Thymus (tissue), 11 donors: ENCODE measurements at regions not wholly inside any gene's neighbourhood (a gene's known extent, or its start where the extent isn't known, plus 50 kb on each side); places are given as distances from the start of the nearest gene placed in this dataset.

Source experiments
- DNase-seq, 9 donors: peaks; one replicate each; pipeline ENCODE4 v3.0.0-alpha.2; 2013; ENCODE audit warnings: low spot score in 9 of 9, low read depth in 6 of 9, missing footprints in 1 of 9
- H3K27ac ChIP-seq, 2 donors: one replicate each; pipeline ENCODE4 v1.5.1; 2013; ENCODE audit warnings: control low read depth in 1 of 2, low read depth in 1 of 2, low read length in 1 of 2, mild to moderate bottlenecking in 1 of 2, moderate library complexity in 1 of 2
- H3K27me3 ChIP-seq, 2 donors: one replicate each; pipeline ENCODE4 v1.5.1; 2013; ENCODE audit warnings: low read length in 1 of 2; ENCODE audit not compliant: control insufficient read depth in 2 of 2, insufficient read depth in 1 of 2
- H3K36me3 ChIP-seq, 2 donors: one replicate each; pipeline ENCODE4 v1.5.1; 2013; ENCODE audit warnings: low read length in 1 of 2, mild to moderate bottlenecking in 1 of 2, moderate library complexity in 1 of 2; ENCODE audit not compliant: control insufficient read depth in 2 of 2, insufficient read depth in 2 of 2
- H3K4me1 ChIP-seq, 2 donors: one replicate each; pipeline ENCODE4 v1.5.1; 2013; ENCODE audit warnings: low read length in 2 of 2; ENCODE audit not compliant: control insufficient read depth in 2 of 2, insufficient read depth in 2 of 2
- H3K4me3 ChIP-seq, 2 donors: one replicate each; pipeline ENCODE4 v1.5.1; 2013; ENCODE audit warnings: low read length in 2 of 2, control low read depth in 1 of 2, mild to moderate bottlenecking in 1 of 2
- H3K9me3 ChIP-seq, 2 donors: one replicate each; pipeline ENCODE4 v1.5.1; 2013; ENCODE audit warnings: low read length in 1 of 2, mild to moderate bottlenecking in 1 of 2; ENCODE audit not compliant: control insufficient read depth in 2 of 2, insufficient read depth in 1 of 2
- WGBS: extraction: QIAGEN DNeasy Blood & Tissue Kit; methylation state at CpG from one replicate; pipeline ENCODE4 v1.1.7; 2013; 5-methylcytosine and 5-hydroxymethylcytosine counted together
- donor health status: healthy.

DNA sequence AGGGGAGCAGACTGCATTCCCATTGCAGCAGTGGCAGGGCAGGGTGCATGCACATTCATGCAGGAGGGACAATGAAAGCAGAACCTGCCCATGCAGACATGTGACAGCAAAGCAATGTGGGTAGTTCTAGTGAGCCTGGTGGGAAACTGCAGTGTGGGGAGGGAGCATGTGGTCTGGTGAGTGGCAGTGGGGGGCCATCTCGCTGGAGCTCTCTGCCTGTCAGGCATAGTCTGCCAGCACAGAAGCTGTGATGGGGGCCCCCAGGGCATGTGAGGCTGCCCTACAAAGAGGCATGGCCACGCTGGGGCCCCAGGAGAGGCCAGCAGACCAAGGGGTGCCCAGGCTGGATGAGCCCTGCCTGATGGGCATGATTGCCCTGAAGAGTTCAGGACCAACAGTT lies 579.7 kb downstream of the PTPRC start:
- Histone ChIP-seq H3K9me3 (peaks cover 0 to 32% of the 10 kb centered on the region in 2 donors), H3K4me3 (no peak overlapping the region), H3K36me3 (no peaks in the 10 kb centered on the region), H3K4me1 (peaks cover 28 to 44% of the 10 kb centered on the region in 2 donors), H3K27ac (peak overlapping the region; percentile 56 to 86), H3K27me3 (no peaks in the 10 kb centered on the region)
- WGBS: 60% methylated on average over 2 of the region's 2 CpGs
- DNase-seq: peak in 1 of 9 donors; percentile 40

DNA sequence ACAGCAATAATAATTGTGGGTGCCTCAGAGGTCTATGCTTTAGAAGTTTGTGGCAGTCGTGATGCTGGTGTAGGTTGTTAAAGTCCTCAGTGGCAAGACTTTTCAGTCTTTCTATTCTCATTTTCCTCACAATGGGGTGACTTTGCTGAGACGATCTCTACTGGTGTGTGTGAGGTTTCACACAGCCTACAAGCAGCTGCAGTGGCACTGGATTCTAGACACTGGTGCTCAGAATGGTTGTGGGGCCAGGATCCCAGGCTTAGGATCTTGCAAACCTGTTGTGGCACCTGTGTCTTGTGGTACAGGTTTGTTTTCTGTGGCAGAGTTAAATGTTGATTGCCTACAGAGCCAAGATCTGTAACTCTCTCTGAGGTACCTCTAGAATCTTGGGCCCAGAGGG lies 581.2 kb downstream of the PTPRC start:
- DNase-seq: peak in 3 of 9 donors; percentile 41 to 63 (median 49)
- Histone ChIP-seq H3K27me3 (no peaks in the 10 kb centered on the region), H3K9me3 (peaks cover 0 to 32% of the 10 kb centered on the region in 2 donors), H3K4me3 (no peak overlapping the region), H3K4me1 (peaks cover 28 to 44% of the 10 kb centered on the region in 2 donors), H3K36me3 (no peaks in the 10 kb centered on the region), H3K27ac (peak overlapping the region; percentile 70 to 86)
- WGBS: 35% methylated on average over 2 of the region's 2 CpGs

DNA sequence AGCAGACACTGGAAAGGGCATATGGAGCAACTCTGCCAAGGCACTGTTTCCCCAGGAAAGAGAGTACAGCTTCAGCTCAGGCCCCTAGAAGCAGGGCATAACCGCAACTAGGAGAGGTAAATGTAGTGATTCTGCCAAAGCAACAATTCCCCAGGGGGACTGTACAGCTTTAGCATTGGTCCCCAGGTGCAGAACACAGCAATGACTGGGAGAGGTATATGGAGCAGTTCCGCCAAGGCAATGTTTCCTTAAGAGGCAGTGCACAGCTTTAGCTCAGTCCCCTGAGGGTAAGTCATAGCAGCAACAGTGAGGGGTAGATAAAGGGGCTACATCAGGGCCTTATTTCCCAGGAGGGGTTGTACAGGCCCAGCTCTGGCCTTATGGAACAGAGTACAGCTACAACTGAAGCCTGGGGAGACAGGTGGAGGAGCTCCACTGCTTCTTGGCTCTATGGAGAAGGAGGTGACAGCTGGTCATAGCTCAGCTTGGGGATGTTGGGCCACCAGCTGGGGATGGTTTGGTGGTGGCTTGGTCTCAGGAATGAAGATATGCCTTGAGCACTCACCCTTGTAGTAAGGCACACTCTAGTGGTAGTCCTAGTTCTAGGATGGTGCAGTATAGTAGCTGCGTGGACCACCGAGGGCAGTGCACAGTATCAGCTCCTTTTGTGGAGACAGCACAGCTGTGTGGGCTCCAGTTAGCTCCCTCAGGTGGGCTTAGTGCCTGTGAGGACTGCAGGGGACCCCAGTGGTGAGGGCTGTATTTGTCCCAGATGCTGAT lies 582.7 kb downstream of the PTPRC start:
- H3K4me1 ChIP-seq: peaks cover 28 to 44% of the 10 kb centered on the region in 2 donors
- H3K27ac ChIP-seq: peak overlapping the region in 1 of 2 donors; percentile 26
- H3K4me3 ChIP-seq: no peak overlapping the region
- H3K27me3 ChIP-seq: no peaks in the 10 kb centered on the region
- 97% methylated on average over 4 of the region's 4 CpGs for WGBS
- DNase-seq: no peak
- H3K9me3 ChIP-seq: peaks cover 0 to 32% of the 10 kb centered on the region in 2 donors
- no peaks in the 10 kb centered on the region for H3K36me3 ChIP-seq

DNA sequence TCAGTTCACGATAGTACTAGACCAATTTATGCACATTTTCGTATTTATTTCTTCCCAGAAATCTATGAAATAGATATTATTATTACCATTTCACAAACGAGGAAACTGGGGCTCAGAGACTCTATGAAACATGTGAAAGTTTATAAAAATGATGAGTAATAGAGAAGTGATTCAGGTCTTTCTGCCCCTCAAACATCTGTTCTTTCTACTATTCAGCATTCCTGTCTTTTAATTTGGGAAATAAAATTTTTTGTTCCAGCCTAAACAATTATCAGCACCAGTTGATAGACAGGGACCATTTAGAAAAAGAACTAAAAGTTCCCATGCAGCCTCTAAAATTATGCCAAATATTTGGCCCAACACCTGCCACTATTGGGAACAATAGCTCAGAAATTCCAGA lies 585.1 kb downstream of the PTPRC start:
- WGBS: 96% methylated on average over 3 of the region's 3 CpGs
- no peak for DNase-seq
- no peak overlapping the region for H3K27ac ChIP-seq
- peaks cover 16 to 31% of the 10 kb centered on the region in 2 donors for H3K4me1 ChIP-seq
- no peaks in the 10 kb centered on the region for H3K27me3 ChIP-seq
- no peaks in the 10 kb centered on the region for H3K36me3 ChIP-seq
- H3K9me3 ChIP-seq: peaks cover 0 to 20% of the 10 kb centered on the region in 2 donors
- H3K4me3 ChIP-seq: no peak overlapping the region

DNA sequence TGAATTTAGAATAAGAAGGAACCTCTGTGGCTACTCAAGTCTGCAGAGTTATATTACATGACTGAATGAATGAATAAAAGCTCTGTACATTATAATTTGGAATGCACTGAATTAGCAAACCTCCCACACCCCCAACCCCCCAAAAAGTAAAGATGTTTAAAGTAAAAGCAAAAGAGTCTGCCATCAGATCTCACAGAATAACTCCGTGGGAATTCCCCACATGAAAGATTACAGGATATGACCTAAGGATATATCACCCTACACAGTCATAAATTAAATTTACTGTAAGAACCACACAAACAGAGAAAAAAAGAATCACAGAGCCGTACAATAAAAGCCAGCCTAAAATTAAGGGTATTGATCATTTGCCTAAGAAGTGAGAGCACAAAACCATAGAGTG lies 587.3 kb downstream of the PTPRC start:
- WGBS: 3% methylated on average over 2 of the region's 2 CpGs
- peak in 1 of 9 donors; percentile 65 for DNase-seq
- H3K9me3 ChIP-seq: peaks cover 0 to 9% of the 10 kb centered on the region in 2 donors
- H3K27me3 ChIP-seq: no peaks in the 10 kb centered on the region
- no peak overlapping the region for H3K4me3 ChIP-seq
- peak overlapping the region in 1 of 2 donors; percentile 0 for H3K27ac ChIP-seq
- H3K4me1 ChIP-seq: peaks cover 0 to 12% of the 10 kb centered on the region in 2 donors
- no peaks in the 10 kb centered on the region for H3K36me3 ChIP-seq

GRCh38 chr1:199242147-199242546 lies 603.3 kb downstream of the PTPRC start:
- 90% methylated on average over 2 of the region's 2 CpGs for WGBS
- no peak for DNase-seq
- peaks cover 1 to 14% of the 10 kb centered on the region in 2 donors for H3K9me3 ChIP-seq
- H3K27ac ChIP-seq: no peak overlapping the region
- H3K4me3 ChIP-seq: no peak overlapping the region
- peaks cover 3 to 20% of the 10 kb centered on the region in 2 donors for H3K4me1 ChIP-seq
- no peaks in the 10 kb centered on the region for H3K27me3 ChIP-seq
- H3K36me3 ChIP-seq: peaks cover 0 to 9% of the 10 kb centered on the region in 2 donors

- 94% methylated on average over 2 of the region's 2 CpGs for WGBS
Measured at GRCh38 chr1:199242601-199243000, 603.8 kb downstream of the PTPRC start.

DNA sequence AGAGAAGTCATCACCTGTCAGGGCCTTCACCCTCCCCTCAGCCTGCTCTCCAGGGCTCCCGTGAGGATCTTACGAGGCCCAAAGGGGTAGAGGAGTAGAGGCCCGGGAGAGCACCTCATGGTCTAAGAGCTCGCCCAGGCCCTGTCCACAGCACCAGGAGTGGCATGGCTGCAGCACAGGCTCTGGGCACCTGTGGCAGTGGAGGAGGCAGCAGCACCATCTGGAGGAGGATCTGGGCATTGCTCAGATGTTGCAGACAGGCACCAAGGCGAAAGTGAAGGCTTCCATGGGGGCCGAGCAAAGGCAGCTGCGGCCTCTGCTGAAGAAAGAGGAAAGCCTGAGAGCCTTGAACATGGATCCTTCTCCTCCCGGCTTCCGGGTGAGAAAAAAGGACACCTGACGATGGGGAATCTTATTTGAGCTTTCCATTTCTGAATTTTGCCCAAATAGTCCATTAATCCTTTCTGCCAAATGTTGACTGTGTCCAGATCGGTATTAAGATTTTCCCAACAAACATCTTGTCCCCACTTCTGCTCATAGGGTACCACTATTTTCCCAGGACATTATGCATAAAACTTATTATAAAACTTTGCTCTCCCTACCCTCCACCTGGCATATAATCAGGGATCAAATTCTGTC lies 604.7 kb downstream of the PTPRC start:
- peak in 5 of 9 donors; percentile 59 to 79 (median 65) for DNase-seq
- Histone ChIP-seq H3K9me3 (peaks cover 1 to 14% of the 10 kb centered on the region in 2 donors), H3K36me3 (peaks cover 0 to 9% of the 10 kb centered on the region in 2 donors), H3K27ac (no peak overlapping the region), H3K4me3 (no peak overlapping the region), H3K4me1 (peaks cover 3 to 20% of the 10 kb centered on the region in 2 donors), H3K27me3 (no peaks in the 10 kb centered on the region)
- WGBS: 84% methylated on average over 11 of the region's 11 CpGs

More at GRCh38 chr1:199242601-199243000, 603.8 kb downstream of the PTPRC start:
- Histone ChIP-seq H3K9me3 (peaks cover 1 to 14% of the 10 kb centered on the region in 2 donors), H3K27ac (no peak overlapping the region), H3K4me1 (peaks cover 3 to 20% of the 10 kb centered on the region in 2 donors), H3K36me3 (peaks cover 0 to 9% of the 10 kb centered on the region in 2 donors), H3K4me3 (no peak overlapping the region), H3K27me3 (no peaks in the 10 kb centered on the region)
- DNase-seq: no peak

- no peaks in the 10 kb centered on the region for H3K27me3 ChIP-seq
- H3K4me3 ChIP-seq: no peak overlapping the region
- H3K36me3 ChIP-seq: peaks cover 0 to 9% of the 10 kb centered on the region in 2 donors
- 53% methylated on average over 3 of the region's 3 CpGs for WGBS
- peaks cover 1 to 14% of the 10 kb centered on the region in 2 donors for H3K9me3 ChIP-seq
- peak in 5 of 9 donors; percentile 26 to 62 (median 35) for DNase-seq
- peaks cover 3 to 20% of the 10 kb centered on the region in 2 donors for H3K4me1 ChIP-seq
- H3K27ac ChIP-seq: peak overlapping the region in 1 of 2 donors; percentile 18
Measured at GRCh38 chr1:199245946-199246345, 607.1 kb downstream of the PTPRC start.
